HG03025 (cell line): ENCODE measurements at regions not wholly inside any gene's neighbourhood (a gene's known extent, or its start where the extent isn't known, plus 50 kb on each side); places are given as distances from the start of the nearest gene placed in this dataset.
A peak's percentile ranks its signal among the peaks of the same experiment; 100 is the strongest.
"Not testable (repeated sequence)": the region's sequence is repeated elsewhere in the genome, so short reads cannot be mapped to it uniquely, and the experiment has no call there.

Experiments
- ATAC-seq: cut with Tn5 transposase; IDR thresholded peaks from one replicate; pipeline ENCODE4 v1.9.1; 2021; ENCODE audit warnings: mild to moderate bottlenecking, moderate library complexity; ENCODE audit not compliant: unreplicated experiment, low FRiP score

GRCh38 chr7:82625377-82625776, 181.8 kb upstream of the CACNA2D1 start:
- ATAC-seq: no peak

GRCh38 chr7:82624965-82625364, 181.4 kb upstream of the CACNA2D1 start:
- ATAC-seq: no peak

GRCh38 chr7:82624337-82624736, 180.8 kb upstream of the CACNA2D1 start:
- ATAC-seq: no peak

- no peak for ATAC-seq
These were observed 180.2 kb upstream of the CACNA2D1 start for GRCh38 chr7:82623812-82624211.

GRCh38 chr7:82617156-82617555, 173.6 kb upstream of the CACNA2D1 start:
- no peak for ATAC-seq

GRCh38 chr7:82616059-82616728, 172.6 kb upstream of the CACNA2D1 start:
- ATAC-seq: peak; percentile 25

- peak; percentile 80 for ATAC-seq
These were observed 171.9 kb upstream of the CACNA2D1 start for GRCh38 chr7:82615527-82615926.

GRCh38 chr7:82609746-82610145, 166.2 kb upstream of the CACNA2D1 start:
- ATAC-seq: no peak

- no peak for ATAC-seq
These were observed 161.8 kb upstream of the CACNA2D1 start for GRCh38 chr7:82605247-82605864.

GRCh38 chr7:82602066-82602465, 158.5 kb upstream of the CACNA2D1 start:
- ATAC-seq: no peak

- ATAC-seq: no peak
These were observed 157.0 kb upstream of the CACNA2D1 start for GRCh38 chr7:82600531-82600930.

- ATAC-seq: no peak
These were observed 156.3 kb upstream of the CACNA2D1 start for GRCh38 chr7:82599895-82600294.

GRCh38 chr7:82598958-82599357, 155.4 kb upstream of the CACNA2D1 start:
- ATAC-seq: no peak

GRCh38 chr7:82595795-82596194, 152.2 kb upstream of the CACNA2D1 start:
- ATAC-seq: not testable (repeated sequence)

- ATAC-seq: no peak
These were observed 151.6 kb upstream of the CACNA2D1 start for GRCh38 chr7:82595176-82595575.

- ATAC-seq: no peak
These were observed 151.1 kb upstream of the CACNA2D1 start for GRCh38 chr7:82594665-82595064.

- ATAC-seq: no peak
These were observed 150.2 kb upstream of the CACNA2D1 start for GRCh38 chr7:82593780-82594179.

- ATAC-seq: no peak
These were observed 148.8 kb upstream of the CACNA2D1 start for GRCh38 chr7:82592416-82592815.

- no peak for ATAC-seq
These were observed 135.5 kb upstream of the CACNA2D1 start for GRCh38 chr7:82579047-82579446.

GRCh38 chr7:82578430-82578829, 134.9 kb upstream of the CACNA2D1 start:
- no peak for ATAC-seq

GRCh38 chr7:82572195-82572880, 128.8 kb upstream of the CACNA2D1 start:
- ATAC-seq: peak; percentile 83

- ATAC-seq: not testable (repeated sequence)
These were observed 127.5 kb upstream of the CACNA2D1 start for GRCh38 chr7:82571047-82571446.
